HuH-7 (cell line): ENCODE measurements at regions not wholly inside any gene's neighbourhood (a gene's known extent, or its start where the extent isn't known, plus 50 kb on each side); places are given as distances from the start of the nearest gene placed in this dataset.

Experiments used
- DNase-seq: peaks from one replicate; pipeline ENCODE4 v3.0.0; 2011; ENCODE audit warnings: low spot score

- DNase-seq, result no peak
These were observed 65.0 kb upstream of the MEIS2 start for GRCh38 chr15:37165395-37165794.

- DNase-seq, result no peak
These were observed 66.1 kb upstream of the MEIS2 start for GRCh38 chr15:37166402-37166801.

- no peak for DNase-seq
These were observed 81.0 kb upstream of the MEIS2 start for GRCh38 chr15:37181339-37181738.

- no peak for DNase-seq
These were observed 99.2 kb upstream of the MEIS2 start for GRCh38 chr15:37199545-37199944.

- DNase-seq, result no peak
These were observed 102.7 kb upstream of the MEIS2 start for GRCh38 chr15:37203050-37203449.

GRCh38 chr15:37204692-37205091, 104.3 kb upstream of the MEIS2 start:
- no peak for DNase-seq

GRCh38 chr15:37206690-37207089, 106.3 kb upstream of the MEIS2 start:
- peak; percentile 5 for DNase-seq

- no peak for DNase-seq
These were observed 108.0 kb upstream of the MEIS2 start for GRCh38 chr15:37208146-37209040.

- no peak for DNase-seq
These were observed 108.7 kb upstream of the MEIS2 start for GRCh38 chr15:37209041-37209363.

GRCh38 chr15:37217567-37217966, 117.2 kb upstream of the MEIS2 start:
- DNase-seq, result peak; percentile 1

- no peak for DNase-seq
These were observed 118.1 kb upstream of the MEIS2 start for GRCh38 chr15:37218351-37218916.

- peak; percentile 7 for DNase-seq
These were observed 118.9 kb upstream of the MEIS2 start for GRCh38 chr15:37219211-37219701.

GRCh38 chr15:37220949-37221670, 120.8 kb upstream of the MEIS2 start:
- no peak for DNase-seq

GRCh38 chr15:37221671-37222145, 121.4 kb upstream of the MEIS2 start:
- DNase-seq, result no peak

- DNase-seq, result no peak
These were observed 122.7 kb upstream of the MEIS2 start for GRCh38 chr15:37223089-37223488.

GRCh38 chr15:37229855-37230619, 129.7 kb upstream of the MEIS2 start:
- DNase-seq, result no peak

- no peak for DNase-seq
These were observed 145.0 kb upstream of the MEIS2 start for GRCh38 chr15:37245358-37245757.

- no peak for DNase-seq
These were observed 145.7 kb upstream of the MEIS2 start for GRCh38 chr15:37246065-37246464.

GRCh38 chr15:37246856-37247255, 146.5 kb upstream of the MEIS2 start:
- DNase-seq, result no peak

GRCh38 chr15:37249249-37249648, 148.9 kb upstream of the MEIS2 start:
- DNase-seq, result no peak

GRCh38 chr15:37252530-37252929, 152.2 kb upstream of the MEIS2 start:
- no peak for DNase-seq

GRCh38 chr15:37253877-37254276, 153.5 kb upstream of the MEIS2 start:
- DNase-seq, result no peak
